Medulla oblongata (tissue), 1 donor: ENCODE measurements at regions not wholly inside any gene's neighbourhood (a gene's known extent, or its start where the extent isn't known, plus 50 kb on each side); places are given as distances from the start of the nearest gene placed in this dataset.
"Not testable (repeated sequence)": the region's sequence is repeated elsewhere in the genome, so short reads cannot be mapped to it uniquely, and the experiment has no call there.

Source experiments
- DNase-seq: peaks from one replicate; pipeline ENCODE4 v3.0.0-alpha.2; 2015; ENCODE audit errors: extremely low spot score

- DNase-seq, result no peak
Measured at GRCh38 chr10:105729428-105729827, 1088.3 kb downstream of the SORCS3 start.

- not testable (repeated sequence) for DNase-seq
Measured at GRCh38 chr10:105727586-105727985, 1086.5 kb downstream of the SORCS3 start.

- DNase-seq, result no peak
Measured at GRCh38 chr10:105727131-105727530, 1086.0 kb downstream of the SORCS3 start.

- no peak for DNase-seq
Measured at GRCh38 chr10:105726149-105726548, 1085.1 kb downstream of the SORCS3 start.

- no peak for DNase-seq
Measured at GRCh38 chr10:105725007-105725406, 1083.9 kb downstream of the SORCS3 start.

- no peak for DNase-seq
Measured at GRCh38 chr10:105718207-105718995, 1077.3 kb downstream of the SORCS3 start.

- no peak for DNase-seq
Measured at GRCh38 chr10:105714728-105715127, 1073.6 kb downstream of the SORCS3 start.

- no peak for DNase-seq
Measured at GRCh38 chr10:105707603-105708002, 1066.5 kb downstream of the SORCS3 start.

- DNase-seq, result no peak
Measured at GRCh38 chr10:105706281-105707026, 1065.4 kb downstream of the SORCS3 start.

GRCh38 chr10:105702211-105702610, 1061.1 kb downstream of the SORCS3 start:
- DNase-seq, result no peak

GRCh38 chr10:105700218-105700617, 1059.1 kb downstream of the SORCS3 start:
- DNase-seq, result peak; percentile 5

GRCh38 chr10:105699504-105699903, 1058.4 kb downstream of the SORCS3 start:
- no peak for DNase-seq

- DNase-seq, result no peak
Measured at GRCh38 chr10:105698592-105698991, 1057.5 kb downstream of the SORCS3 start.

GRCh38 chr10:105697290-105697780, 1056.2 kb downstream of the SORCS3 start:
- no peak for DNase-seq

- no peak for DNase-seq
Measured at GRCh38 chr10:105691811-105692210, 1050.7 kb downstream of the SORCS3 start.

- DNase-seq, result no peak
Measured at GRCh38 chr10:105682911-105683310, 1041.8 kb downstream of the SORCS3 start.

- DNase-seq, result no peak
Measured at GRCh38 chr10:105681051-105681450, 1040.0 kb downstream of the SORCS3 start.

GRCh38 chr10:105679781-105680180, 1038.7 kb downstream of the SORCS3 start:
- no peak for DNase-seq

GRCh38 chr10:105675333-105675732, 1034.2 kb downstream of the SORCS3 start:
- no peak for DNase-seq

GRCh38 chr10:105674448-105674847, 1033.4 kb downstream of the SORCS3 start:
- no peak for DNase-seq

- no peak for DNase-seq
Measured at GRCh38 chr10:105658696-105659095, 1017.6 kb downstream of the SORCS3 start.

GRCh38 chr10:105656856-105657255, 1015.8 kb downstream of the SORCS3 start:
- DNase-seq, result no peak

GRCh38 chr10:105650306-105650705, 1009.2 kb downstream of the SORCS3 start:
- DNase-seq, result no peak
